Islet of Langerhans (tissue), 1 donor: ENCODE measurements at regions not wholly inside any gene's neighbourhood (a gene's known extent, or its start where the extent isn't known, plus 50 kb on each side); places are given as distances from the start of the nearest gene placed in this dataset.
"Not testable (repeated sequence)": the region's sequence is repeated elsewhere in the genome, so short reads cannot be mapped to it uniquely, and the experiment has no call there.

Experiments used
- FAIRE-seq: peaks from one replicate; lab custom pipeline; 2011; peaks lifted over from hg19 to GRCh38; lab: Jason Lieb, UNC

- FAIRE-seq = no peak
These were observed 125.6 kb downstream of the GLRX3 start for GRCh38 chr10:130261766-130262165.

DNA sequence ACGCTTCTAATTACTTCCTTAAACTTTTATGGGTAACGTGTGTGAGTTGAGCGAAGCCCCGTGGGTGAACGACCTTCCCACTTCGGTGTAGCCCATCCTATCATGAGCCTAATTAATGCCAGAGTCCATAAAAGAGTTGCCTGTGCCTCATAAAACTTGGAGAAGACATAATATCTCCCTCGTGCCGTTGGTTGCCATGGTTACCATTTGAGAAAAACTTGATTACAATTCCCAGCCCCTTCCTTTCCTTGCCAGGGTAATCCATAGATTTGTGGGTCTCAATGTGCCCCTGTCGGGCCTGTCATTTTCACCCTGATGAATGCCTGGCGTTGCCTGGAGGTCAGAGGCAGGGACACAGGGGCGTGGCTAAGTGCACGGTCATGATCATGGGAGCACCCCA is 127.1 kb downstream of the GLRX3 start:
- no peak for FAIRE-seq

- FAIRE-seq = no peak
These were observed 129.4 kb downstream of the GLRX3 start for GRCh38 chr10:130265542-130265941.

DNA sequence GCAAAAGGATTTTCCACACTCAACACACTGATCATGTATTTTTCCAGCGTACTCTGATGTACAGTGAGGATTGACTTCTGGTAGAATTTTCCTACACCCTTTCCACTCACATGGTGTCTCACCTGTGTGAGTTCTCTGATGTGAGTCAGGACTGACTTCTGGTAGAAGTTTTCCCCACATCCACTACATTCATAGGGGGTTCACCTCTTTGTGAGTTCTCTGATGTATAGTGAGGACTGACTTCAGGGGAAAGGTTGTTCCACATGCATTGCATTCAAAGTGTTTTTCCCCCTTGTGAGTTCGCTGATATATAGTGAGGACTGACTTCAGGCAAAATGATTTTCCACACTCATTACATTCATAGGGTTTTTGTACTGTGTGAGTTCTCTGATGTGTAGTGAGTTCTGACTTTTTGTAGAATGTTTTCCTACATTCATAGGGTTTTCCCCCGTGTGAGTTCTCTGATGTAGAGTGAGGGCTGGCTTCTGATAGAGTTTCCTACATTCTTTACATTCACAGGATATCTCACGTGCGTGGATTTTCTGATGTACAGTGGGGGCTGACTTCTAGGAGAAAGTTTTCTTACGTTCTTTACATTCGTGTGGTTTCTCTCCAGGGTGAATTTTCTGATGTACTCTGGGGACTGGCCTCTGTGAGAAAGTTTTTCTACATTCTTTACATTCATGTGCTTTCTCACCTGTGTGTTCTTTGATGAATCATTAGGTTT is 146.5 kb downstream of the GLRX3 start:
- no peak for FAIRE-seq

GRCh38 chr10:130283219-130283545 is 147.0 kb downstream of the GLRX3 start:
- FAIRE-seq = no peak

GRCh38 chr10:130295761-130296160 is 159.6 kb downstream of the GLRX3 start:
- FAIRE-seq = not testable (repeated sequence)

DNA sequence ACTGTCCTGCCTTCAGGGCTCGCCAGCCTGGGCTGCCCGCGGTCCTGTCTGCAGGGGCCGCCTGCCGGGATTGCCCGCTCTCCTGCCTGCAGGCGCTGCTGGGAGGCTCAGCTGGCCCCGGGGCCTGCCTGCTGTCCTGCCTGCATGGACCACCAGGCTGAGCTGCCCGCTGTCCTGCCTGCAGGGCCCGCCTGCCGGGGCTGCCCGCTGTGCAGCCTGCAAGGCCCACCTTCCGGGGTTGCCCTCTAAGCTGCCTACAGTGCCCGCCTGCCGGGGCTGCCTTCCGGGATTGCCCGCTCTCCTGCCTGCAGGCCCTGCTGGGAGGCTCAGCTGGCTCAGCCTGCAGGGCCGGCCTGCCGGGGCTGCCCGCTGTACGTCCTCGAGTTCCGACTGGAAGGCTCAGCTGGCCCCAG is 164.4 kb downstream of the GLRX3 start:
- FAIRE-seq = no peak

DNA sequence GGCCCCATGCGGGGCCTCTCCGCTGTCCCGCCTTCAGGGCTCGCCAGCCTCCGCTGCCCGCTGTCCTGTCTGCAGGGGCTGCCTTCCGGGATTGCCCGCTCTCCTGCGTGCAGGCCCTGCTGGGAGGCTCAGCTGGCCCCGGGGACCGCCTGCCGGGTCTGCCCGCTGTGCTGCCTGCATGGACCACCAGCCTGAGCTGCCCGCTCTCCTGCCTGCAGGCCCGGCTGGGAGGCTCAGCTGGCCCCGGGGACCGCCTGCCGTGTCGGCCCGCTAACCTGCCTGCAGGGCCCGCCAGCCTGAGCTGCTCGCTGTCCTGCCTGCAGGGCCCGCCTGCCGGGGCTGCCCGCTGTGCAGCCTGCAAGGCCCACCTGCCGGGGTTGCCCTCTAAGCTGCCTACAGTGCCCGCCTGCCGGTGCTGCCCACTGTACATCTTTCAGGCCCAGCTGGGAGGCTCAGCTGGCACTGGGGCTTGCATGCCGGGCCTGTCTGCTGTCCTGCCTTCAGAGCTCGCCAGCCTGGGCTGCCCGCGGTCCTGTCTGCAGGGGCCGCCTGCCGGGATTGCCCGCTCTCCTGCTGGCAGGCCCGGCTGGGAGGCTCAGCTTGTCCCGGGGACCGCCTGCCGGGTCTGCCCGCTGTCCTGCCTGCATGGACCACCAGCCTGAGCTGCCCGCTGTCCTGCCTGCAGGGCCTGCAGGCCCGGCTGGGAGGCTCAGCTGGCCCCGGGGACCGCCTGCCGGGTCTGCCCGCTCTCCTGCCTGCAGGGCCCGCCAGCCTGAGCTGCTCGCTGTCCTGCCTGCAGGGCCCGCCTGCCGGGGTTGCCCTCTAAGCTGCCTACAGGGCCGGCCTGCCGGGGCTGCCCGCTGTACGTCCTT is 165.1 kb downstream of the GLRX3 start:
- no peak for FAIRE-seq

DNA sequence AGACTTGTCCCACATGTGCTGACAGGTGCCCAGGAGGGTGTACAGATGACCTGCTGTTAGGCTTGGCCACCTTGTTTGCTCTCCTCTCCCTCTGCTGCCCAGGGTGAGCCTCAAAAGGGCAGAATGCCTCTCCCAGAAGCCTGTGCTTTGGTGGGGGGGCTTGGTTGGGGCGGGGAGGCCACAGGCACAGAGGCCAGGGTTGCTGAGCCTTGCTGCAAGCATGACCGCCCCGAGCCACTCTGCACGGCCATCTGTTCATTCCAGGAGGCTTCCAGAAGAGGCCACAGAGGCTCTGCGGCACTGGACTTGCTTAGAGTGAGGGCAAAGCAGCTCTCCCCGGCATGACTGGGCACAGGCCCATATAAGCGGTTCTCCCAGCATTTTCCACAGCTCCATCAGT is 190.8 kb downstream of the GLRX3 start:
- FAIRE-seq = no peak

DNA sequence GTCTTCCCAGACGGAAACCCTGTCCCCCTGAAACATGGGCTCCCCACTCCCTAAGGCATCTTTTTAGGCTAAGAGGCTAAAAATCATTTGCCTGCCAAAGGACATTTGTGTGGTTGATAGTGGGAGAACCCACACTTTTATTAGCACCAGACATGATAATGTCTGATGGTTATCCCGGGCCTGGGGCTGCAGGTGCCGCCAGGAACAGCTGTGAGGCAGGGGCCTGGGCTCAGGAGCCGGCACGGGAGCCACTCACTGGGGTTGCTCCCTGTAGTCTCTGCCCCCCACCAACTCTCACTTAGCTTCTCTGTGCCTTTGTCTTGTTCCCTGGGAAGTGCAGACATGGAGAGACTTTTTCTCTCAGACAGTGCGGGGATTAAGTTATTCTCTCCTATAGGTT is 193.6 kb downstream of the GLRX3 start:
- FAIRE-seq = no peak

DNA sequence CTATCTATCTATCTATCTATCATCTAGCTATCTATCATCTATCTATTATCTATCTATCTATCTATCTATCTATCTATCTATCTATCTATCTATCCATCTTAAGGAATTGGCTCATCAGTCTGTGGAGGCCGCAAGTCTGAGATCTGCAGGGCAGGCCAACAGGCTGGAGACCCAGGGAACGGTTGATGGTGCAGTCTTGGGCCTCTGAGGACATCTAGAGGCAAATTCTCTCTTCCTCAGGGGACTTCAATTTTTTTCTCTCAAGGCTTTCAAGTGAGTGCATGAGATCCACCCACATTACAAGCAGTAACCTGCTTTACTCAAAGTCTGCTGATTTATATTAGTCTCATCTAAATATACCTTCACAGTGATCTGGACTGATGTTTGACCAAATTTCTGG is 197.0 kb downstream of the GLRX3 start:
- no peak for FAIRE-seq

DNA sequence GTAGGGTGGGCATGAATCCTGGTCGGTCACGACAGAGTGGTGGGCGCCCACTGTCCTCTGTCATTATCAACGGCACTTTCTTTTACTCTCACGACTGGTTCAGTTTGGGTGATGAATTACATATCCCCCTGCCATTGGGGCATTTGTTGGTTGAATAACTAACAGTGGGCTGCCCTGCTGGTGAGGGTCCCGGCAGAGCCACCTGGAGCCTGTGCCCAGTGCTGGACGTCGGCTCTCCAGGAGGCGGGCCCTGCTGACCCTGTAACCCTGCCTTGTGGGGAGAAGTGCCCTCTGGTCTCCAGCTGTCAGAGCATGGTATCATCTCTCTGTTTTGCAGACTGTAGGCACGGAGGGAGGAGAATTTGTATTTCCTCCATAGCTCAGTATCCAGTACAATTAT is 199.1 kb downstream of the GLRX3 start:
- no peak for FAIRE-seq

DNA sequence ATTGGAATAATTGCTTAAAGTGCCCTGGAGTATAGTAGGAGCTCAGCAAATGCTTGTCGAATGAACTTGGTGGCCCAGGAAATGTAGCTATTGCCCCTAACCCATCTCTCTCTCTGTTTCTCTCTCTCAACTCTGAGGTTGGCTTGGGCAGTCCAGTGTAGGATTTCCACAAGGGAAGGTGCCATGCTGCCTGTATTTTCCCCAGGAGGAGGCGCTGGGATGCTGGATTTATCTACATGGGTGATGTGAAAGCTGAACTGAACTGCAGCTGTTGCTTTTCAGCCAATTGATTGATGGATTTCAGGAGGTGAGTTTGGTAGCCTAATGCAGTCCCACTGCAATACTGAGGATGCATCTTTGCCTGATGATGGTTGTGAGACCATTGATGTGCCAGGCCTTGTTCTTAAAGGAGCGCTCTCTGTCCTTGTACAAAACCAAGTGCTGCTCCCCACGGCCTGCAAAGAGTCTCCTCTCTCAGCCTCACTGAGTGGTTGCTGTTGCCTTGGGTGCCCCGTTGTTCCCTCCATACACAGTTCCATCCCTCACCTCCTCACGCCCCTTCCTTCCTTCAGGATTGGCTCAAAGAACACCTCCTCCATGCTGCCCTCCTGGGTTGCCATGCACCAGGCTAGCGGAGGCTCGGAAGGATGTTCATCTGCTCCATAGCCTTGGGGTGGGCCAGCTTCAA is 200.6 kb downstream of the GLRX3 start:
- no peak for FAIRE-seq

DNA sequence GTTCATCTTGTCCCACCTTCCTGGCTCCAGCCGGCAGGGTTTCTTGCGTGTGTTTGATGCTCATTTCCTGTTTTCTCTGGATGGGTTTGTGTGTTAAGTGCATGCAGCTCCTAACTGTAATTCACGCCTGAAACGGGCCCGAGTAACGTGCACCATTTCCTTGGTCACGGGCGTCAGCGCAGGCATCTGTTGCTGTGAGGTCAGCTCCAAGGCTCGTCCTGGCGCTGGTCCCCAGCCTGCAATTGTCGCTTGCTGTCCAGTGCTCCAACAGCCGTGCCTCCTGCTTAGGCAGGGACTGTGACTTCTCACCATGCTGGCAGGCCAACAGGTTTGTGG is 201.1 kb downstream of the GLRX3 start:
- FAIRE-seq = no peak

DNA sequence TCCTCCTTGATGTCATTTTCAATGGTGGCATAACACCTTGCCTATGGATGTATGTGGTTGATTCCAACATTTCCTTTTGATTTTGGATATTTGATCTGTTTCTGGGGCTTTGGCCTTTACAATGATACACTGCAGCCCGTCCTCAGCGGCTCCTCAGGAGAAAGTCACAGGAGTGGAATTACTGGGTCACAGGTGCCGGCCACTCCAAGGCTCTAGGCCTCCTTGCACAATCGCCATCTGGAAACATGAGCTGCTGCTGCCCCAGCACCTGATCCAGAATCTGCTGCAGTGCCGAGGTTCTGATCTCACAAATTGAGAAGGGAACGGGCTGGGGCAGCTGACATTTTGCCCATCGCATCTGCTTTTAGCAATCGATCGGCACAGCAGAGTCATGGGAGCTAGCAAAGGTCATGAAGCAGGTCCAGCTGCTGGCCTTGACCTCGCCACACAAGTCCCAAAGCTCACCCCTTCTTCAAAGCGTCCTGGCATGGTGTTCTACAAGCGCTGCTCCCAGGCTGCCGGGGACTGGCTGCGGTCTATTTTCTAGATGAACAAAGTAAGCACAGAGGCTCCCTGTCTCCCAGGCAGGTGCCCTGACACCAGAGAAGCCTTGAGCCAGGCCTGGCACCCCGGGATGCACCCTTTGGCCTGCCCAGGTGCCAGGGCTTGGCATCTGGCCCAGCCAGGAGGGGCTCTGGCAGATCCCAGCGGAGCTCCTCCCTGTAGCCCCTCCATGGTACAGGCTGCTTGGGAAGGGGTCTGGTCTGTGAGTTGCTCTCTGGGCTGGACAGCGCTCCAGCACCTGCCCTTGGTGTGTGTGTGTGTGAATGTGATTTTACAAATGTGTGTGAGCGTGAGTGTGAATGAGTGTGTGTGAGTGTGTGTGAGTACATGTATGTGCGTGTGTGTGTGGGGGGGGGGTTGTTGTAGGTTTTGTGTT is 201.8 kb downstream of the GLRX3 start:
- no peak for FAIRE-seq

- no peak for FAIRE-seq
These were observed 202.4 kb downstream of the GLRX3 start for GRCh38 chr10:130338636-130339024.

DNA sequence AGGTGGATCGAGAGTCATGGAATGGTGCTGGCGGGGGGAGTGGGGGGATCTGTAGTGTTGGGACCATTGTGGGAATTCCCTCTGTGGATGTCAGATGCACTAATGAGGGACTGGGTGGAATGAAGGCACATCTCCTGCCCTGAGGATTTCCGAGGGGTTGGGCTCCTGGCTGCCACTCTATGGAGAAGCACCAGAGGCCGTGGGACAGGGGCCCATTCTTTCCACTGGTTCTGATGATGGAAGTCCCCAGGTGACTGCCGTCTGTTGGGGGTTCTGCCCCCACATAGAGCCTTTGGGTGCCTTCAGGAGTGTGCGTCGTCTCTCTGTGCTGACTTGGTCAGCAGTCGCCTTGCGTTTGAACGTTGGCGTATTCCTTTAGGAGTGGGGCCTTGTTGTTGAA is 202.9 kb downstream of the GLRX3 start:
- FAIRE-seq = no peak

GRCh38 chr10:130339911-130340310 is 203.7 kb downstream of the GLRX3 start:
- FAIRE-seq = no peak

DNA sequence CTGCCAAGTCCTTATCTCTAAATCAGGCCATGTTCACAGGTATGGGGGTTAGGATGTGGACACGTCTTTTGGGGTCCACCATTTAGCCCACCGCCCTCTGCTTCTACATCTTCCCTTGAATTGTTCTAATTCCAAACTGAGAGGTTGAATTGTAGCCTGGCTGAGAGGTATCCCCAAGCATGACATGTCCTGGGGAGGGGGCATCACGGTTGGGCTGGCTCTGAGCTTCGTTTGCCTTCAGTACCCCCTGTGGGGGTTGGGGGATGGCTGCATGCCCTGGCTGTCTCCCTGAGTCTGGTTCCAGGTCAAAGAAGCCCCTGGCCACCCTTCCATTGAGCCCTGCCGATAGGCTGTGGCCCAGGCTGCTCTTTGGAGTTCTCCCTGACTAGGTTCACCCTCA is 204.6 kb downstream of the GLRX3 start:
- no peak for FAIRE-seq

DNA sequence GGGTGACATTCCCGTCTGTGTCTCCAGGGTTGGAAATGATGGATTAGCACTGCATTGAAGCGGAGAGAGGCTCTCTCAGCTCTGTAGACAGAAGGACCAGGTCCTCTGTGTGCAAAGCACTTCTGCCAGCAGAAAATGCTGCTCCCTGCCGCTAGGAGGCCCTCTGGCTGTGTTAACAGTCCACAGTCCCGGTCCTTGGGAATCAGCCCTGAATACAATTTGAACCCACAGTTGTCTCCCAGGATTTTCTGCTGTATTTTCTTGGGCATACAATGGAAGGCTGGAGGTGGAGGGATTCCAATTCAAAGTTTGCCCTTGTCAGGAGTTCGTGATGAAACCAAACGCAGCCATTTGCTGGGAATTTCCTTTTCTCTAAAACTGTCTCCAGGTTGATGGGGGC is 205.2 kb downstream of the GLRX3 start:
- FAIRE-seq = no peak

DNA sequence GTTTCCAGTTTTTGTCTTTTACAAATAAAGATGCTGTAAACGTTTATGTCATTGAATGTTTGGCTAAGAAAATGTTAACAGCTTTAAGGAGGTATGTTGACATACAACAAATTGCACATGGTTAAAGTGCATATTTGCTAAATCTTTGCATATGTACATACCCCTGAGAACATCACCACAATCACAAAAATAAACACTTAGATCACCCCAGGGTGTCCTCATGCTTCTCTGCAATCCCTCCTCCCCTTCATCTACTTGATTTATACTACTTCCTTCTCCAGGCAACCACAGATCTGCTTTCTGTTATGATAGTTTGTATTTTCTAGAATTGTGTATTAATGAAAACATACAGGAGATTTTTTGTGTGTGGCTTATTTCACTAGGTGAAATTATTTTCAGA is 209.5 kb downstream of the GLRX3 start:
- no peak for FAIRE-seq

DNA sequence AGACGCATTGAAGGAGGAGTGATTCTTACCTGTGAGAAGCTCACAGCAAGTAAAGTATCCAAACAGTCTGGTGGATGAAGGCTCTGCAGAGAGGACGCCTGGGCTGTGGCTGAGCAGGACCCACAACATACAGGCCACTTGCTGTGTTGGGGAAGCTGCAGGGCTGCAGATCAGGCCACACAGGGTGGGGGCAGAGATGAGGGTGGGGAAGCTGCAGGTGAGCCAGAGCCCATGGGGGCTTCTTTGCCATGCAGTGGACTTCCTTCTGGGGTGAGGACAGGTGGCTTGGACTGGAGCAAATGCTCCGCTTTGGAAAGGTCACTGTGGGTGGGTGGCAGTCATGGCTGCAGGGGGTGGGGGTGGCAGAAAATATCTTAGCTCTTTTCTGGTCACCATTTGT is 214.8 kb downstream of the GLRX3 start:
- no peak for FAIRE-seq
